Caco-2 (cell line): ENCODE measurements at regions not wholly inside any gene's neighbourhood (a gene's known extent, or its start where the extent isn't known, plus 50 kb on each side); places are given as distances from the start of the nearest gene placed in this dataset.
"Not testable (repeated sequence)": the region's sequence is repeated elsewhere in the genome, so short reads cannot be mapped to it uniquely, and the experiment has no call there.

Experiments
- BruUV-seq: library from RNA; stranded (reverse); fragments of 400-500 nt; replicated peaks from 2 replicates; lab custom pipeline; 2021; lab: Mats Ljungman, UMichigan
- CTCF ChIA-PET: fragments of 300-600 bp; sonication (Branson Sonifier 250); formaldehyde crosslinking; loops from one replicate; lab custom pipeline; 2022; ENCODE audit warnings: antibody characterized with exemption; lab: Charles Lee
- POLR2A ChIA-PET: fragments of 300-600 bp; sonication (Branson Sonifier 250); formaldehyde crosslinking; loops from one replicate; lab custom pipeline; 2022; ENCODE audit warnings: antibody characterized with exemption; lab: Charles Lee
- DNase-seq, 2 experiments: peaks; one replicate each; pipeline versions ENCODE4 v3.0.0 to v3.0.0-alpha.2; 2020 to 2022
- H3K27me3 ChIP-seq: replicated peaks from 2 replicates; pipeline ENCODE4 v1.6.0; 2011; ENCODE audit warnings: low read length; ENCODE audit not compliant: control insufficient read depth, insufficient read depth
- H3K36me3 ChIP-seq: 2 replicates; pipeline ENCODE4 v1.5.1; 2011; ENCODE audit warnings: low read length; ENCODE audit not compliant: control insufficient read depth, insufficient read depth
- H3K4me1 ChIP-seq: fragments of 250-450 bp; sonication (Bioruptor Pico); 2 replicates; pipeline ENCODE4 v1.5.1; 2020; ENCODE audit warnings: mild to moderate bottlenecking
- H3K4me3 ChIP-seq: 2 replicates; pipeline ENCODE4 v1.5.1; 2011; ENCODE audit warnings: low read depth, mild to moderate bottlenecking, control low read depth, low read length
- H3K9me3 ChIP-seq: fragments of 250-450 bp; sonication (Bioruptor Pico); 2 replicates; pipeline ENCODE4 v1.5.1; 2020; ENCODE audit warnings: mild to moderate bottlenecking, moderate library complexity
- H3K27ac Mint-ChIP-seq: one replicate; pipeline ENCODE4 v1.8.0; 2022; ENCODE audit warnings: mixed read lengths; ENCODE audit not compliant: unreplicated experiment
- H3K27me3 Mint-ChIP-seq: one replicate; pipeline ENCODE4 v1.8.0; 2022; ENCODE audit warnings: mixed read lengths; ENCODE audit not compliant: insufficient read depth, unreplicated experiment
- H3K36me3 Mint-ChIP-seq: one replicate; pipeline ENCODE4 v1.8.0; 2022; ENCODE audit warnings: mild to moderate bottlenecking, mixed read lengths; ENCODE audit not compliant: insufficient read depth, unreplicated experiment
- H3K4me1 Mint-ChIP-seq: one replicate; pipeline ENCODE4 v1.8.0; 2022; ENCODE audit warnings: low read depth, mixed read lengths; ENCODE audit not compliant: unreplicated experiment
- H3K4me3 Mint-ChIP-seq: one replicate; pipeline ENCODE4 v1.8.0; 2022; ENCODE audit warnings: mild to moderate bottlenecking, moderate library complexity, mixed read lengths; ENCODE audit not compliant: unreplicated experiment
- H3K9me3 Mint-ChIP-seq: one replicate; pipeline ENCODE4 v1.8.0; 2022; ENCODE audit warnings: mixed read lengths; ENCODE audit not compliant: unreplicated experiment
- CTCF ChIP-seq, 2 experiments: fragments of 200-600 bp in 1 of 2; IDR thresholded peaks; 1 replicate in 1 of 2; 2 replicates in 1 of 2; pipeline versions ENCODE4 v1.5.1 to v1.8.0; 2011 to 2022; ENCODE audit warnings: antibody characterized with exemption in 1 of 2, control low read depth in 1 of 2, inconsistent platforms in 1 of 2, low read depth in 1 of 2, low read length in 1 of 2, mild to moderate bottlenecking in 1 of 2, moderate library complexity in 1 of 2; ENCODE audit not compliant: insufficient read depth in 1 of 2, severe bottlenecking in 1 of 2, unreplicated experiment in 1 of 2
- intact Hi-C: fragments of 100-400 bp; cut with micrococcal nuclease; formaldehyde crosslinking; loops from one replicate; pipeline ENCODE4 v1.10.0; 2022; ENCODE audit not compliant: unreplicated experiment

- no peak for DNase-seq
- no peaks in the 10 kb centered on the region for H3K36me3 Mint-ChIP-seq
- no peak overlapping the region for H3K27ac Mint-ChIP-seq
Measured at GRCh38 chr10:111648046-111648445, 535.5 kb downstream of the GPAM start.

GRCh38 chr10:111649080-111649479 lies 534.5 kb downstream of the GPAM start:
- H3K27ac Mint-ChIP-seq, H3K4me3 Mint-ChIP-seq, CTCF ChIA-PET, H3K27me3 ChIP-seq, H3K9me3 ChIP-seq, POLR2A ChIA-PET, H3K27me3 Mint-ChIP-seq, H3K36me3 Mint-ChIP-seq, DNase-seq, H3K36me3 ChIP-seq, H3K4me1 ChIP-seq, intact Hi-C loops, BruUV-seq, H3K4me3 ChIP-seq, H3K4me1 Mint-ChIP-seq: not testable (repeated sequence)
- peaks cover 25% of the 10 kb centered on the region for H3K9me3 Mint-ChIP-seq

More at GRCh38 chr10:111648046-111648445, 535.5 kb downstream of the GPAM start:
- ChIA-PET CTCF (no interaction called here), POLR2A (no interaction called here)
- peaks cover 25% of the 10 kb centered on the region for H3K9me3 Mint-ChIP-seq
- intact Hi-C loops = no loop called here
- H3K27me3 ChIP-seq = no peaks in the 10 kb centered on the region
- H3K4me3 ChIP-seq = no peak overlapping the region
- no TSS peak for BruUV-seq
- TF ChIP-seq CTCF (IDR thresholded peaks at IDR 0.05; ENCODE audit: insufficient read depth in 1 of 2, low read depth in 1 of 2, low read length in 1 of 2, severe bottlenecking in 1 of 2, unreplicated experiment in 1 of 2) = no peak
- H3K4me1 ChIP-seq = no peaks in the 10 kb centered on the region
- no peaks in the 10 kb centered on the region for H3K4me1 Mint-ChIP-seq
- H3K27me3 Mint-ChIP-seq = no peaks in the 10 kb centered on the region
- H3K9me3 ChIP-seq = no peaks in the 10 kb centered on the region
- H3K4me3 Mint-ChIP-seq = no peak overlapping the region
- H3K36me3 ChIP-seq = no peaks in the 10 kb centered on the region

- TF ChIP-seq CTCF (IDR thresholded peaks at IDR 0.05; ENCODE audit: insufficient read depth in 1 of 2, low read depth in 1 of 2, low read length in 1 of 2, severe bottlenecking in 1 of 2, unreplicated experiment in 1 of 2) = no peak
- no peaks in the 10 kb centered on the region for H3K27me3 Mint-ChIP-seq
- peaks cover 25% of the 10 kb centered on the region for H3K9me3 Mint-ChIP-seq
- H3K36me3 Mint-ChIP-seq = no peaks in the 10 kb centered on the region
- no peak for DNase-seq
- Histone ChIP-seq H3K9me3 (no peaks in the 10 kb centered on the region), H3K4me1 (no peaks in the 10 kb centered on the region), H3K27me3 (no peaks in the 10 kb centered on the region), H3K36me3 (no peaks in the 10 kb centered on the region), H3K4me3 (no peak overlapping the region)
- H3K27ac Mint-ChIP-seq = no peak overlapping the region
- ChIA-PET POLR2A (no interaction called here), CTCF (no interaction called here)
- BruUV-seq = no TSS peak
- H3K4me1 Mint-ChIP-seq = no peaks in the 10 kb centered on the region
- H3K4me3 Mint-ChIP-seq = no peak overlapping the region
- intact Hi-C loops = no loop called here
Measured at GRCh38 chr10:111650088-111650487, 533.5 kb downstream of the GPAM start.

GRCh38 chr10:111656066-111656465 lies 527.5 kb downstream of the GPAM start:
- no peak overlapping the region for H3K4me3 ChIP-seq
- no TSS peak for BruUV-seq
- ChIA-PET CTCF (no interaction called here), POLR2A (no interaction called here)
- Mint-ChIP-seq H3K9me3 (peaks cover 6% of the 10 kb centered on the region), H3K27ac (no peak overlapping the region), H3K36me3 (no peaks in the 10 kb centered on the region), H3K27me3 (no peaks in the 10 kb centered on the region), H3K4me3 (no peak overlapping the region), H3K4me1 (no peaks in the 10 kb centered on the region)
- TF ChIP-seq CTCF (IDR thresholded peaks at IDR 0.05; ENCODE audit: insufficient read depth in 1 of 2, low read depth in 1 of 2, low read length in 1 of 2, severe bottlenecking in 1 of 2, unreplicated experiment in 1 of 2) = no peak
- no peaks in the 10 kb centered on the region for H3K9me3 ChIP-seq
- intact Hi-C loops = no loop called here
- no peak for DNase-seq
- H3K4me1 ChIP-seq = no peaks in the 10 kb centered on the region
- no peaks in the 10 kb centered on the region for H3K36me3 ChIP-seq
- H3K27me3 ChIP-seq = no peaks in the 10 kb centered on the region; the same call in 1 of the 2 replicates
